ENCODE measurements at regions not wholly inside any gene's neighbourhood (a gene's known extent, or its start where the extent isn't known, plus 50 kb on each side); places are given as distances from the start of the nearest gene placed in this dataset.

GRCh38 chr4:136768925-136769275, 763.4 kb downstream of the PCDH18 start:
- Mint-ChIP-seq H3K4me3 (no peak overlapping the region), H3K27me3 (no peaks in the 10 kb centered on the region), H3K27ac (no peak overlapping the region), H3K4me1 (no peaks in the 10 kb centered on the region), H3K36me3 (no peaks in the 10 kb centered on the region), H3K9me3 (peaks cover 0 to 15% (median 0%) of the 10 kb centered on the region in 11 donors)
- CTCF ChIA-PET, result no interaction called here
- ATAC-seq (no peak), DNase-seq (no peak)
- Histone ChIP-seq H3K27me3 (ENCODE audit: control insufficient read depth in 2 of 2, insufficient read depth in 2 of 2, low read length in 2 of 2) (no peaks in the 10 kb centered on the region), H3K36me3 (ENCODE audit: control insufficient read depth in 2 of 3, insufficient read depth in 3 of 3, low read length in 3 of 3) (no peaks in the 10 kb centered on the region), H3K4me3 (ENCODE audit: low read length) (no peak overlapping the region), H3K27ac (ENCODE audit: low read depth, low read length) (no peak overlapping the region), H3K9me3 (ENCODE audit: control insufficient read depth in 2 of 3, low read length in 3 of 3) (no peaks in the 10 kb centered on the region), H3K4me1 (ENCODE audit: control insufficient read depth in 2 of 2, insufficient read depth in 2 of 2, low read length in 2 of 2) (no peaks in the 10 kb centered on the region)
- intact Hi-C loops (cut with micrococcal nuclease), result no loop called here
- POLR2A ChIA-PET, result no interaction called here

DNA sequence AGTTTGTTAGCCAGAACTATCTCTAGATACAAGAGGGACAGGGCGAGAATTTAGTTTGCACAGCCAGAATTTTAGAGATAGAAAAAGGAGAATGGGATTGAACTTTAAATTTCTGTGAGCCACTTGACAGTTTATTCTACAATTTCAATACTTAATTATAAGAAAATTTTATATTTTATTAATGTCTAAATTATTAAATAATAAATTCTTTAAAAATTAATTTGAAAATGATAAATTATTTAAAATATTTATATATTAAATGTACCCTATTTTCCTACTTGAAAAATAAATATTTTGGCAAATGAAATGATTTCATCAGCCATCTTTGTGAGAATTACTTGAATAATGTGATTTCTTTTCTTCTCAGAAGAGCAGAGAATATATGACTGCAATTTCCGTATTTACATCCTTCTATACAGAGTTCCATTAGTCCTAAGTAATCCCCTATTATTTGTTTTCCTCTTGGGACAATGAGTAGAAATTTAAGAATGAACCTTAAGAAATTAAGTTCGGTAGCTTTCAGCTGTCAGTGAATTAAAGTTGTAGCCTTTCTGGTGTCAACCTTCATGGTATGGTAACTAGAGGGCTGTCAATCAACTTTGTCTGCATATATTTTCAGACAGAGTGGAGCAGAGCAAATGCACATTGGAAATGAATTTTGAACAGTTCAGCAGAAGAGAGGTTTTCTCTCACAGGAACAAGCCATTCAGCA, 763.9 kb downstream of the PCDH18 start:
- H3K27ac ChIP-seq (ENCODE audit: low read depth, low read length), result no peak overlapping the region
- CTCF ChIA-PET, result no interaction called here
- no peak overlapping the region for H3K4me3 ChIP-seq (ENCODE audit: low read length)
- no peaks in the 10 kb centered on the region for H3K27me3 ChIP-seq (ENCODE audit: control insufficient read depth in 2 of 2, insufficient read depth in 2 of 2, low read length in 2 of 2)
- Mint-ChIP-seq H3K9me3 (peaks cover 0 to 17% (median 0%) of the 10 kb centered on the region in 11 donors), H3K27ac (no peak overlapping the region), H3K4me1 (no peaks in the 10 kb centered on the region), H3K4me3 (no peak overlapping the region), H3K27me3 (no peaks in the 10 kb centered on the region), H3K36me3 (no peaks in the 10 kb centered on the region)
- DNase-seq (no peak), ATAC-seq (no peak)
- no peaks in the 10 kb centered on the region for H3K9me3 ChIP-seq (ENCODE audit: control insufficient read depth in 2 of 3, low read length in 3 of 3)
- no peaks in the 10 kb centered on the region for H3K36me3 ChIP-seq (ENCODE audit: control insufficient read depth in 2 of 3, insufficient read depth in 3 of 3, low read length in 3 of 3)
- POLR2A ChIA-PET, result no interaction called here
- intact Hi-C loops (cut with micrococcal nuclease), result no loop called here
- no peaks in the 10 kb centered on the region for H3K4me1 ChIP-seq (ENCODE audit: control insufficient read depth in 2 of 2, insufficient read depth in 2 of 2, low read length in 2 of 2)

DNA sequence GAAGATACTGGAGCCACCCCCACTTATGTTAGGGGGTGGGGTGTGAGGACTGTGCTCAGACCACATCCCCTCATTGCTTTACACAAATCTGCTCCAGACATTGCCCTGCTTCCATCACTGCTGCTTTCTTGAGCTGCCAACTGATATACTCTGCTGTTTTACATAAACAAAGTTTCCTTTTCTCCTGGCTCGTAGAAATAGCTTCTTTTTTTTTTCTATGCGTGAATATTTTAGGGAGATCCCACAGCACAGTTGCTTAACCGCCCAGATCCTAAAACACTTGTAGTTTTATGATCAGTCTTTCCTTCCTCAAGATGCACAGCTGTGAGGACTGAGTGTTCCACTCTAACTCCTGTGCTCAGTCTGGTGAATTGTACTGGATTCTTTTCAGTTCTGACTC, 768.4 kb downstream of the PCDH18 start:
- ATAC-seq, result no peak
- no peaks in the 10 kb centered on the region for H3K9me3 ChIP-seq (ENCODE audit: control insufficient read depth in 2 of 3, low read length in 3 of 3)
- ChIA-PET POLR2A (no interaction called here), CTCF (interaction anchor here (0.6 kb wide), 1 partner anchor 10 kb away, joined by 4 read pairs; no protein-coding TSS in a partner anchor)
- no peaks in the 10 kb centered on the region for H3K27me3 ChIP-seq (ENCODE audit: control insufficient read depth in 2 of 2, insufficient read depth in 2 of 2, low read length in 2 of 2)
- Mint-ChIP-seq H3K4me1 (no peaks in the 10 kb centered on the region), H3K4me3 (no peak overlapping the region), H3K27ac (no peak overlapping the region), H3K27me3 (no peaks in the 10 kb centered on the region), H3K36me3 (no peaks in the 10 kb centered on the region), H3K9me3 (peaks cover 0 to 17% (median 3%) of the 10 kb centered on the region in 11 donors)
- H3K36me3 ChIP-seq (ENCODE audit: control insufficient read depth in 2 of 3, insufficient read depth in 3 of 3, low read length in 3 of 3), result no peaks in the 10 kb centered on the region
- H3K4me1 ChIP-seq (ENCODE audit: control insufficient read depth in 2 of 2, insufficient read depth in 2 of 2, low read length in 2 of 2), result no peaks in the 10 kb centered on the region
- intact Hi-C loops (cut with micrococcal nuclease), result no loop called here
- no peak overlapping the region for H3K27ac ChIP-seq (ENCODE audit: low read depth, low read length)
- no peak overlapping the region for H3K4me3 ChIP-seq (ENCODE audit: low read length)
- DNase-seq, result no peak

DNA sequence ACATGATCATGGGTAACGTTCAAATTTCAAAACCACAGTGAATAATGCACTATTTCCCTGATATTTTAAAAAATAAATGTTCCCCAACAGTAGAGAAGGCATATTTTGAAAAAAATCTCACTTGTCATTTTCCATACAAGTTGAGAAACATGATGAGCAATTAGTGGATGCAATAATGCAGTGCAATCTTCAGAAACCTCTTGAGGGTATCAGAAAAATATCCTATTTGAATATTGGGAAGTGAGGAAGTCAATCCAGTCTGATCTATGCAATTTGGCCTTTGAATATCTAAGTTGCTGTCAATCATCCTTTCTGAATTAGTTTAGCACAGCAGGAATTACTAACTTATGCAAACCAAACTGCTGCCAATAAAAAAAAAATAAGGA, 776.8 kb downstream of the PCDH18 start:
- H3K27ac Mint-ChIP-seq, result no peak overlapping the region
- POLR2A ChIA-PET, result no interaction called here
- no peaks in the 10 kb centered on the region for H3K27me3 Mint-ChIP-seq
- no peaks in the 10 kb centered on the region for H3K4me1 Mint-ChIP-seq
- Histone ChIP-seq H3K4me3 (ENCODE audit: low read length) (no peak overlapping the region), H3K27ac (ENCODE audit: low read depth, low read length) (no peak overlapping the region), H3K4me1 (ENCODE audit: control insufficient read depth in 2 of 2, insufficient read depth in 2 of 2, low read length in 2 of 2) (no peaks in the 10 kb centered on the region), H3K36me3 (ENCODE audit: control insufficient read depth in 2 of 3, insufficient read depth in 3 of 3, low read length in 3 of 3) (no peaks in the 10 kb centered on the region), H3K27me3 (ENCODE audit: control insufficient read depth in 2 of 2, insufficient read depth in 2 of 2, low read length in 2 of 2) (no peaks in the 10 kb centered on the region), H3K9me3 (ENCODE audit: control insufficient read depth in 2 of 3, low read length in 3 of 3) (no peaks in the 10 kb centered on the region)
- ATAC-seq (no peak), DNase-seq (no peak)
- CTCF ChIA-PET, result no interaction called here
- H3K36me3 Mint-ChIP-seq, result no peaks in the 10 kb centered on the region
- H3K4me3 Mint-ChIP-seq, result no peak overlapping the region
- intact Hi-C loops (cut with micrococcal nuclease), result no loop called here
- H3K9me3 Mint-ChIP-seq, result peaks cover 0 to 3% (median 0%) of the 10 kb centered on the region in 11 donors

- CTCF ChIA-PET, result no interaction called here
- H3K4me1 ChIP-seq (ENCODE audit: control insufficient read depth in 2 of 2, insufficient read depth in 2 of 2, low read length in 2 of 2), result no peaks in the 10 kb centered on the region
- no peaks in the 10 kb centered on the region for H3K36me3 ChIP-seq (ENCODE audit: control insufficient read depth in 2 of 3, insufficient read depth in 3 of 3, low read length in 3 of 3)
- POLR2A ChIA-PET, result no interaction called here
- no peaks in the 10 kb centered on the region for H3K9me3 ChIP-seq (ENCODE audit: control insufficient read depth in 2 of 3, low read length in 3 of 3)
- H3K36me3 Mint-ChIP-seq, result no peaks in the 10 kb centered on the region
- H3K4me1 Mint-ChIP-seq, result no peaks in the 10 kb centered on the region
- DNase-seq, result no peak
- no peak overlapping the region for H3K4me3 ChIP-seq (ENCODE audit: low read length)
- no peak overlapping the region for H3K4me3 Mint-ChIP-seq
- intact Hi-C loops (cut with micrococcal nuclease), result no loop called here
- H3K27ac ChIP-seq (ENCODE audit: low read depth, low read length), result no peak overlapping the region
- no peaks in the 10 kb centered on the region for H3K27me3 Mint-ChIP-seq
- no peaks in the 10 kb centered on the region for H3K27me3 ChIP-seq (ENCODE audit: control insufficient read depth in 2 of 2, insufficient read depth in 2 of 2, low read length in 2 of 2)
- H3K9me3 Mint-ChIP-seq, result peaks cover 0 to 2% (median 0%) of the 10 kb centered on the region in 11 donors
- no peak for ATAC-seq
- H3K27ac Mint-ChIP-seq, result no peak overlapping the region
Measured at GRCh38 chr4:136754810-136755530, 777.3 kb downstream of the PCDH18 start.

- H3K9me3 Mint-ChIP-seq, result peaks cover 0 to 11% (median 0%) of the 10 kb centered on the region in 11 donors
- H3K9me3 ChIP-seq (ENCODE audit: control insufficient read depth in 2 of 3, low read length in 3 of 3), result no peaks in the 10 kb centered on the region
- POLR2A ChIA-PET, result no interaction called here
- no peak overlapping the region for H3K4me3 Mint-ChIP-seq
- CTCF ChIA-PET, result no interaction called here
- H3K27ac ChIP-seq (ENCODE audit: low read depth, low read length), result no peak overlapping the region
- no peak overlapping the region for H3K4me3 ChIP-seq (ENCODE audit: low read length)
- intact Hi-C loops (cut with micrococcal nuclease), result no loop called here
- H3K36me3 ChIP-seq (ENCODE audit: control insufficient read depth in 2 of 3, insufficient read depth in 3 of 3, low read length in 3 of 3), result no peaks in the 10 kb centered on the region
- ATAC-seq, result no peak
- H3K36me3 Mint-ChIP-seq, result no peaks in the 10 kb centered on the region
- no peaks in the 10 kb centered on the region for H3K27me3 Mint-ChIP-seq
- H3K4me1 ChIP-seq (ENCODE audit: control insufficient read depth in 2 of 2, insufficient read depth in 2 of 2, low read length in 2 of 2), result no peaks in the 10 kb centered on the region
- DNase-seq, result no peak
- no peak overlapping the region for H3K27ac Mint-ChIP-seq
- H3K27me3 ChIP-seq (ENCODE audit: control insufficient read depth in 2 of 2, insufficient read depth in 2 of 2, low read length in 2 of 2), result no peaks in the 10 kb centered on the region
- no peaks in the 10 kb centered on the region for H3K4me1 Mint-ChIP-seq
Measured at GRCh38 chr4:136751556-136751955, 780.7 kb downstream of the PCDH18 start.

GRCh38 chr4:136750897-136751296, 781.4 kb downstream of the PCDH18 start:
- intact Hi-C loops (cut with micrococcal nuclease), result no loop called here
- no peak overlapping the region for H3K27ac Mint-ChIP-seq
- H3K9me3 ChIP-seq (ENCODE audit: control insufficient read depth in 2 of 3, low read length in 3 of 3), result no peaks in the 10 kb centered on the region
- ATAC-seq, result no peak
- peaks cover 0 to 11% (median 0%) of the 10 kb centered on the region in 11 donors for H3K9me3 Mint-ChIP-seq
- H3K36me3 ChIP-seq (ENCODE audit: control insufficient read depth in 2 of 3, insufficient read depth in 3 of 3, low read length in 3 of 3), result no peaks in the 10 kb centered on the region
- ChIA-PET POLR2A (no interaction called here), CTCF (no interaction called here)
- no peaks in the 10 kb centered on the region for H3K4me1 Mint-ChIP-seq
- no peaks in the 10 kb centered on the region for H3K27me3 Mint-ChIP-seq
- H3K4me1 ChIP-seq (ENCODE audit: control insufficient read depth in 2 of 2, insufficient read depth in 2 of 2, low read length in 2 of 2), result no peaks in the 10 kb centered on the region
- no peak overlapping the region for H3K27ac ChIP-seq (ENCODE audit: low read depth, low read length)
- H3K4me3 Mint-ChIP-seq, result no peak overlapping the region
- no peaks in the 10 kb centered on the region for H3K36me3 Mint-ChIP-seq
- no peak for DNase-seq
- no peaks in the 10 kb centered on the region for H3K27me3 ChIP-seq (ENCODE audit: control insufficient read depth in 2 of 2, insufficient read depth in 2 of 2, low read length in 2 of 2)
- no peak overlapping the region for H3K4me3 ChIP-seq (ENCODE audit: low read length)

Measured in naive thymus-derived CD4-positive, alpha-beta T cell (primary cell).